HG03520 (cell line): ENCODE measurements at regions not wholly inside any gene's neighbourhood (a gene's known extent, or its start where the extent isn't known, plus 50 kb on each side); places are given as distances from the start of the nearest gene placed in this dataset.

Experiments used
- ATAC-seq: cut with Tn5 transposase; IDR thresholded peaks from one replicate; pipeline ENCODE4 v1.9.1; 2021; ENCODE audit warnings: mild to moderate bottlenecking, moderate library complexity; ENCODE audit not compliant: unreplicated experiment

DNA sequence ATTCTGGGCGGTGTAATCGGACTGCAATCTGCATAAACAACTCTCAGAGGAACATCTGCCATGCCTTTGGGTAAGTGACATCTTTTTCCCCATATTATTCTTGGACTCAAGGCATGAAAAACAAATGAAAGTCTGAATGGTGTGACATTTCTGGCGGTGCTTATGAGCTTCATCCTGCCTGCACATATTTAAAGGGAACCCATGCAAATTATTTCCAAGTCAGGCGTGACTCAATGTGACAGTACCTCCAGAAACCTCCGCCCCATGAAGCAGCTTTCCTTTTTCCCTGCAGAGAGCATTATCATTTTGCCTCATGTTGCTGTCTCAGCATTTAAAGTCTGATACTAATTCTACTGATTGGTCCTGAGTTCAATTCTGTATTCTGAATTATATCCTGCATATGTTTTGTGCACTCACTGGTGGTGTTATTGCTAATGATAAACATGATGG lies 585.4 kb downstream of the SNAPC1 start:
- ATAC-seq, result no peak

DNA sequence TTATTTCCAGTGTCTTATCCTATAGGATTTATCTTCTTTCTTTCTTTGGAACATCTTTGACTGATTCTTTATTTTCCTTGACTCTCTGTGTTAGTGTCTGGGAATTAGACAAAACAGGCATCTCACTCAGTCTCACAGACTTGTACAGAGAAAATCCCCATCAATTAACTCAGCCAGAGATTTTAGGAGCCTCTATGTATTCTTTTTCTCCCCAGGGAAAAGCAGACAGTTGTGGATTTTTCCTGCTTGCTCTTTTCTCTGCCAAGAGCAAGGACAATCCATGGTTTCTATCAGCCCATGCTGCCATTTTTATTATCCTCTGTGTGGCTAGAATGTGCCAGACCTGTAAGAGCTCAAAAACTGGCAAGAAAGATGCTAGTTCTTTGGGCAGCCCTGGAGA lies 595.1 kb downstream of the SNAPC1 start:
- ATAC-seq, result no peak

DNA sequence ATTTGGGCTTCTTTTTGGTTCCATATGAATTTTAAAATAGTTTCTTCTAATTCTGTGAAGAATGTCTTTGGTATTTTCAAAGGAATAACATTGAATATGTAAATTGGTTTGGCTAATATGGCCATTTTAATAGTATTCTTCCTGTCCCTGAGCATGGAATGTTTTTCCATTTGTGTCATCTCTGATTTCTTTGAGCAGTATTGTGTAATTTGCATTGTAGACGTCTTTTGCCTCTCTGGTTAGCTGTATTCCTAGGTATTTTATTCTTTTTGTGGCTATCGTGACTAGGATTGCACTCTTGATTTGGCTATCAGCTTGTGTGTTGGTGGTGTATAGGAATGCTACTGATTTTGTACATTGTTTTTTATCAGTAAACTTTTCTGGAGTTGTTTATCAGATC lies 601.9 kb downstream of the SNAPC1 start:
- no peak for ATAC-seq

DNA sequence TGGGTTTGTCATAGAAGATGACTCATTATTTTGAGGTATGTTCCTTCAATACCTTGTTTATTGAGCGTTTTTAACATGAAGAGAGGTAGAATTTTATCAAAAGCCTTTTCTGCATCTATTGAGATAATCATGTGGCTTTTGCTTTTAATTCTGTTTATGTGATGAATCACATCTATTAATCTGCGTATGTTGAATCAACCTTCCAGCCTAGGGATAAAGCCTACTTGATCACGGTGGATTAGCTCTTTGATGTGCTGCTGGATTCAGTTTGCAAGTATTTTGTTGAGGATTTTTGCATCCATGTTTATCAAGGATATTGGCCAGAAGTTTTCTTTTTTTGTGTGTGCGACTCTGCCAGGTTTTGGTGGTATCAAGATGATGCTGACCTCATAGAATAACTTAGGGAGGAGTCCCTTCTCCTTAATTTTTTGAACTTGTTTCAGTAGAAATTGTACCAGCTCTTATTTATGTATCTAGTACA lies 602.6 kb downstream of the SNAPC1 start:
- no peak for ATAC-seq

DNA sequence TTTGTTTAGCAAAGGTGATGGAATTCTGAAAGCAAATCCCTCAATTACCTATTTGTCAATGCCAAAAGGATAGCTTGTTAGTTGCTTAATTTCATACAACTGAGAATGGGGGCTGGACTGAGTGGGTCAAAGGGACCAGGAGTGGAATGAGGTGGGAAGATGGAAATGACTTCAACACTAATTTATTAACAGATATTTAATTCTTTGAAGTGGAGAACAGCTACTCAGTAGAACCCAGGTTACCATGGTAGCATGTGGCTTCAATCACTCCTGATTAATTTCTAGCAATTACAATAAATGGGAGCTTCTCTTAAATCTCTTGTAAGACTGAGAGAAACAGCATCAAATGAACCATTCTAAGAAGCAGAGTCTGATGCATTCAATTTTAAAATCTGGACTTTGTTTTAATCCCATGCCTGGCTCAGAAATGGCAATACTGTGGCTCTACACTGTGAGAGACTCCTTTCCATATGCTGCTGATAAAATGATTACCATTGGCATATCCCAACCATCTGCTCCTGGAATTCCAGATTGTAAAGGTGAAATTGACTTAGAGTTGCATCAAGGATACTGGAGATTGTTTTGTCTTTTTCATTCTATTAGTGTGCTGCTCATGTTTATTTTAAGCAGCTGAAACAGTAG lies 607.8 kb downstream of the SNAPC1 start:
- no peak for ATAC-seq

DNA sequence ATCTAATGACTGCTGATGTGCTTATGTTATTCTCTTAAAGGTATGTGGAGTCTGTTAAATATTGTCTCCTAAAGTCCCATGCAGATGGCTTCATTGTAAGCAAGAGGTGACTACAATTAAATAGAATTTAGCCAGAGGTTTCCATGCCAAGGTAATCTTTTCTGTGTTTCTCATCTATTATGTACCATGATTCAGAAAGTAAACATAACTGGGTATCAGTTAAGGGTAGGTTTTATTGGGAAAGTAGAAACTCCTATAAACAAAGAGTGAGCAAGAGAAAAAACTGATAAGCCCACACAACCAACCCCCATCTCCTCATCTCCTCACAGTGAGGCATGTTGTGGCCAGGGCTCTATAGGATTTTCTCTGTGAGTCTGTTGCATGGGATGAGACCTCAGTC lies 611.7 kb downstream of the SNAPC1 start:
- no peak for ATAC-seq

DNA sequence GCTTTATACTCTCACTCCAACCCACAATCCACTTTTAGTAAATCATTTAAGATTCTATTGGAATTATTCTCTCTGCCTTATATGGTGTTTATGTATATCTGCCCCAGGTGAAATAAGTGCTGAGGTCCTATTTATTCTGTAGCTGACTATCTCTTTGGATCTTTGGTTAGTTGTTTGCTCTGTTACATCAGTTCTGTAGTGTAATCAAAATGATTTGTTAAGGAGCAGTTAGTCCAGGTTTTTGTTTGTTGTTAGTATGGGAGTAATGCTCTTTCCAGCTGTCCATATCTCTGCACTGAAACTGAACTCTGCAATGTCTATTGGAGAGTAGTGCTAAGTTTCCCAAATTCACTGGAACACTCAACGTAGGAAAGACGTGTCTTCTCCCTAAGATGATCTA lies 615.8 kb downstream of the SNAPC1 start:
- ATAC-seq, result no peak

DNA sequence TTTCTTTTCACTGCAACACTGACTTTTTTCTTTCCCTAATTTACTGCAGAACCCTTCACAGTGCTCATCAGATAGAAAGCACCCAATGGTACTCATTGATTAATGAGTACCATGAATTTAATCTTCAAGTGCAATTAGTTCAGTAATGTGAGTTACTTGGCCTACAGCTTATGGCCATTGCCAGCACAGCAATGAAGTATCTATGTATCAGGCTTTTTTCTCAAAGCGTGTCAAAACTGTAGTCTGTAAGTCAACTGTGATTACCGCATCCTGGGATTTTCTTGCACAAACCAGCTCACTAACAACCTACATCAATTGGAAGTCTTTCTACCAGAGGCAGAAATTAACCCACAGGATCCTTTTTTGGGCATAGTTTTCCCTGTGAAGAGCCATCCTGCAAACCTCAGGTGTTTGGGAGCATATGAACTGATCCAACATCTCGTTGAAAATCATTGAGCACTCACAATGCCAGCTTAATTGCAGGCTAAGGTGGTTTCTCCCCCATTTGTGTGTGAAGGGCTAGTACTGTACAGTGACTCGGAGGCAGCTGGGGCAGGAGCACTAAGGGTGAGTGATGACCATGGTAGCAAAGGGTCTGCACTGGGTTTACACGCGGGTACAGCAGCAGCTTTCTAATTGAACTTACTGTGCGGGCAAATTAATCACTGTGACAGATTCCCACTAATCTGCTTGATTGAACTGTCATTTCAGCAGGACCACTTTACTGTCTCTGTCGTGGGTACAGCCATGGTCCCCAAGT lies 619.3 kb downstream of the SNAPC1 start:
- ATAC-seq, result no peak

DNA sequence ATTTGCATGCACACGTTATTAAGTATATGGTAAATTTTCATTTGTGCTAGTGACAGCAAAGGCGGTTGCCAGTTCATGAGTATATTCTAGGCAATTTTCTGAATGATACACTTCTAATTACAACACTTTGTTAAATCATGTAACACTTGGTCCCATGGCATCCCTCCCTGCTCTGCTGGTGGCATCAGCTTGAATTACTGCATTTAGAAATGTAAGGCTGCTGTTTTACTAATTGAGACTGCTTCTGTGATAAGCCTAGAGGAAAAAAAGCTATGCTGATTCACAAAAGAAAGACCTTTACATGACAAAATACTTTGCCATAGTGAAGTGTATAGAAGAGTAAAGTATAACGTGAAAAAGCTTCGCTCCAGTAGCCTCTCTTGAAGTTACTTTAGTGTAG lies 636.1 kb downstream of the KCNH5 start:
- no peak for ATAC-seq

DNA sequence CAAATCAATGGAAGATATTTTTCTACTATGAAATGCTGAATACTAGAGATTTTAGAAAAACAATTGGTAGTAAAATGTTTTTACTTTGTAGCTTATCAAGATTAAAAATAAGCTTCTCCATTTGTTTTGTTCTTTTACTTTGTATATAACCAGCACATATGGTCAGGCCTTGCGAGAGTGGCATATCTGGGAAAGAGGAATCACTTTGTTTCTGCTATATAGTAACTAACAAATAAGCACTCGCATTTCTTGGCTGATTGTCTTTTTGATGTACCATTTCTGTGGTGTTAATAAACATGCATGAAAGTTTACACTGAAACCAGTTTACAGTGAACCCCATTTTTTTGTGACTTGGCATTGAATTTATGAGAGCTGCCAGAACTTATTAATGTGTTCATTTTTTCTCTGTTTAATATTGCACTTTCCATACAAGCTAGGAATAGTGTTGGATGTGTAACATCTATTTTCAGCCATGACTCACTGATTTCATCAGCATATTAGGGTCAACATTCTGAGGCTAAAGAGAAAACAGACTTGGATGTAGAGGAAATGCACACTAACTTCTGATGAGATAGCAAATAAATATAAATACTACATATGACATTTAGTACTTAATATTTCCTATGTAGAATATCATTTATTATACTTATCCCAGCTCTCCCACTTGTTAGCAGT lies 635.5 kb downstream of the KCNH5 start:
- no peak for ATAC-seq

DNA sequence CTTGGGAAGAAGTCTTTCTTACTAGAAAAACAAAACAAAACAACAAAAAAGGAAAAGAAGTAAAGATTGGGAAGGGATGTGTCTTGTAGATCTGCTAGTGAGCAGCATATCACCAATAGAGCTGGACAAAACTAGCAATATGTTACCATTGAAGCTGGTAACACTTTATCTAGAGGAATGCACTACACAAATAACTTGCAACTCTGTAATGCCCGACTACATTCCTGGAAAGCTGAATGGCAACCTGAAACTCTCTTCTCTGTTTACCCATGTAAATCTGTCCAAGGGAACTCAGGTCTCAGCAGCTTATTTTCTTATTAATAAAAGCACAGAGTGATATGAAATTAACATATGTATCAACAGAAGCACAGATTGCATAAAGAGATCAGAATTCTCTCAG lies 624.4 kb downstream of the KCNH5 start:
- ATAC-seq, result no peak

DNA sequence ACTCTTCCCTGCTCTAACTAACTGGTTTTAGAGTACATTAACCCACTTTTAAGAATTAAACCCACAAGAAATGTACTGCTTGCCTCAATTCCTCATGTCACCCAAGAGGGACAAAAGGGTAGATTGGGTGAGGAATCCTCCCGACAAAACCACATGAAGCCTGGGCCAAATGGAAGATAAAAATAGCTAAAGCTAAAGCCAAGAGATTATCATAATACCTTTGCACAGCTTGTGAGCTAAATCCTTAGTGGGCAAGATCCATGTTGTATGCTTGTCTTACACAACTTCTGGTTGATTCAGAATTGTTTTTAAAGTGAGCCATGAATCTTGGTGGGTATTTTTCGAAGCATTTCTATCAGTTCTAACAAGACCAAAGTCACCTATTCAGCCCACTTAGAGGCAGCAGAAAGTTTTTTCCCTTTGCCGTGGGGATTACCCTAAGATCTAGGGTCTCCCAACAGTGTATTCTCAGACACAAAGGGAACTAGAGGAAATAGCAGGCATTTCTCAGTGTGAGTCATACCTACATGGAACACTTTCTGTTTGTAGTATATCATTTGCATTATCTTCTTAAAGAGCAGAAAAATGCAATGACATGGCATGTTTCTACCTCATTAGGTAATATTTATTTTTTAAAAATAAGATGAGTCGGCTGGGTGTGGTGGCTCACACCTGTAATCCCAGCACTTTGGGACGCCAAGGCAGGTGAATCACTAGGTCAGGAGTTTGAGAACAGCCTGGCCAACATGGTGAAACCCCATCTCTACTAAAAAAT lies 616.6 kb downstream of the KCNH5 start:
- ATAC-seq, result no peak

DNA sequence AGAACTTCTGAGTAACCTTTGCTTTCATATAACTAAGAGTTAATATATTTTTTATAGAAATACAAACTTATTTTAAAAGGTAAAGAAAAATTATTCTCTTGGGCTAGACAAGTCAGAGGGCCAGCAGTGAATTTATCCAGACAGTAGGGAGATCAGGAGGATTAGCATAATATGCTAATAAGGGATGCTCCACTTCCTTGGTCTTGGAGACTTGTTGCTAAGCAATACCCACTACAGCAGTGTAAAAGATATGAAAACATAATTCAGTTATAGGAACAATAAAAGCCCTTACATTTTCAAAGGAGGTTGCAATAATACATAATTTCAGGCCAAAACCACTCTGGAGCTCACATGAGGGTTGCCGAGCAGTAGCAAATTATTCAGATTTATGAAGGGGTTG lies 615.6 kb downstream of the KCNH5 start:
- ATAC-seq, result no peak

DNA sequence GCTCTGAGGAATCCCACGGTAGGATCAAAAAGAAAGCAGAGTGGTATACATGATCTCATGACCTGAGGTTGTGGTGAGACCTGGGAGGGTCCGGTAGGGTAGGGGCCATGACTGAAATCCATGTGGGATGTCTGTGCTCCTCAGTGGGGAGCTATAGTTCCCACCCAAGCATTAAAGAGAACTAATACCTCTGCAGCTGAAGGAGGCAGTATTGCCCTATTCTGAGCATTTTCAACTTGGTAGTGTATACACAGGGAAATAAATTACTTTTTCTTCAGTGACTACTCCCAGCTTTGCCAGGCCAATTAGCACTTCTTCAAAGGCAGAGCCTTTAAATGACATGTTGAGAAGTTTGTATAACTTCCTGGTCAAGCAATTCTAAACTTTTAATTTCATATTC lies 613.8 kb downstream of the KCNH5 start:
- no peak for ATAC-seq

DNA sequence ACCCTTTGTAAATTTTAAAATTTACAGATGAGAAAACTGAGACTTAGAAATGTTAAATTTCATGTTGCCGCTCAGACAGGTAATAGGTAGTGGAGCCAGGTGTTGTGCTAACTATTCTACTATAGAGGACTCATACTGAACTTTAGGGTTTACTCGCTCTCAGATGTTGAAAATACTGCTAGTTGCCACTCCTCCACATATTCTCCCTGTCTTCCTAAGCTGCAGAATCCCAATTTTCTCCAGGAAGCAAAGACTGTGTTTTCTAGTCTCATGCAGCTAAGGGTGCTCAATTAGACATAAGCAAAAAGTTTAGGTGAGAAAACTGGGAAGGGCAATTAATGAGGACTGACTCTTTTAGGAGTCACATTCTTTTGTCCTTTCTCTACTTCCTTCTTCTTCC lies 612.3 kb downstream of the KCNH5 start:
- ATAC-seq, result no peak

DNA sequence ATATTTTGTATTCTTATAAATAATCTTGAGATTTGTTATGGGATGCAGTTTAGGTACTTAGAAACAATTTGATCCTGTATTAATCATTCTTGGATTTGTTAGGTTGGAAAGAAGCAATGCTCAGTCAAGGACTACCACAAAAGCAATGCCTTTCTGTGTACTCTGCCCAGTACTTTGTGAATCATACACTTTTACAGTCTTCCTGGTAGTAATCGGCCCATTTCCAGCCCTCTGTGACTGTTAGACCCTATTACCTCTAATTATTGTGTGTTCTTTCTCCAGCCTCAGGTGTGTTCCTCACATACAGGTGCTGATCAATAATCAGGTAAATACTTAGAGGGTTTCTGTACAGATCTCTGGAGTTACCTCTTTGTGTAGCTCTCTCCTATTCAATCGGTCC lies 609.0 kb downstream of the KCNH5 start:
- no peak for ATAC-seq

DNA sequence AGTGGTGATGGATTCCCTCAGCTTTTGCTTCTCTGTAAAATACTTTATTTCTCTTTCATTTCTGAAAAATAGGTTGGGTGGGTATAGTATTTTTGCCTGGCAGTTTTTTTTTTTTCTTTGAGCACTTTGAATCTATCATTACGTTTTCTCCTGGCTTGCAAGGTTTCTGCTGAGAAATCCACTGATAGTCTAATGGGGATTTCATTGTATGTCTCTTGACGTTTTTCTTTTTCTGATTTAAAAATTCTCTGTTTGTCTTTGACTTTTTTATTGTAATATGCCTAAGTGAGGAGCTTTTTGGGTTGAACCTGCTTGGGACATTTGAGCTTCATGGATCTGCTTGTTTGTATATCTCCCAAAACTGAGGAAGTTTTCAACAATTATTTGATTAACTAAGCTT lies 606.0 kb downstream of the KCNH5 start:
- no peak for ATAC-seq

DNA sequence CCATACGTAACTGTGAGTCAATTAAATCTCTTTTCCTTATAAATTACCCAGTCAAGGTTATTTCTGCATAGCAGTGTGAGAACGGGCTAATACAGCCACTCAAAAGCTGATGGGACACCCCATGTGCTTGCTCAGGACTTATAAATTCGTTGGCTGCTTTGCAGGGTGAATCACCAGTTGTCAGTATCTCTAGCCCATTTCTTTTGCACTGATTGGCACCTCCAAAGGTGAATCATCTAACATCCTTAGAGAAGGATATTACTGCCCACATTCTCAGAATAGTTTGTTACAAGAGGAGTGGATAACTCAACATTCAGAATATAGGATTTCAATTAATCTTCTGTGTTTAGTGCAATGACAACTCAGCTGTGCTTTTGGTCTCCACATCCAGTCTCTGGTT lies 601.5 kb downstream of the KCNH5 start:
- no peak for ATAC-seq

DNA sequence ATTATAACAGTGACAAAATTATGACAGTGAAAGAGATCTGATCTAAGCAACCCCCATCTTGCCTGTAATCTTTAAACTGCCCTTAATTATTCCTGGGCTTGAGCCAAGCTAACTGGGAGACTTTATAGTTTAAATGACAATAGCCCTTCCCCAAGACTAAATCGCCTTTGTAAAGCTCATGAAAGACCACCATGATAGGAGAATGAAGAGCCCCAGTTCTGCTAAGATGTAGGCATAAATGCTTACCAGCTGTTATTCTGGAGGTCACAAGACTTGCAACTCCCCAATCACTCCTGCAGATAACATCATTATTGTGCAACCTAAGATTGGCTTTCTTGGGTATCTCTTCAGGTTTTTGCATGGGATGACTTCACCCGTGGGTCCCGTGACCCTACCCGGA lies 599.7 kb downstream of the KCNH5 start:
- no peak for ATAC-seq

DNA sequence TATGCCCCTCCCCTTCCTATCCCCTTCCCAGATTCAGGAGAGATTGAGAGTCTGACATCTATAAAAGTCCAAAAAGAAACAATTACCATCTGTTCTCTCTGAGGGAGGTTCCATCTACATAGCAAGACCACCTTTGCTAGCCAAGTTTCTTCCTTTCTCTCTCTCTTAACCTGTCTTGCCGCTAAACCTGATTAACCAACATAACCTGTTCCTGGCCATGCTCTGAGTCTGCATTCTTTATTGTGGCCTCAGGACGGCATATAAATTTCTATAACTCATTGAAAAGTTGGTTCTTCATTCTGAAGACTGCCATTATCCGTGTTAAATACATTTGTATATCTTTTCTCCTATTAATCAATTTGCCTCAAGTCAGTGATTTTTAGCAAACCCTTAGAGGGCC lies 594.0 kb downstream of the KCNH5 start:
- no peak for ATAC-seq

DNA sequence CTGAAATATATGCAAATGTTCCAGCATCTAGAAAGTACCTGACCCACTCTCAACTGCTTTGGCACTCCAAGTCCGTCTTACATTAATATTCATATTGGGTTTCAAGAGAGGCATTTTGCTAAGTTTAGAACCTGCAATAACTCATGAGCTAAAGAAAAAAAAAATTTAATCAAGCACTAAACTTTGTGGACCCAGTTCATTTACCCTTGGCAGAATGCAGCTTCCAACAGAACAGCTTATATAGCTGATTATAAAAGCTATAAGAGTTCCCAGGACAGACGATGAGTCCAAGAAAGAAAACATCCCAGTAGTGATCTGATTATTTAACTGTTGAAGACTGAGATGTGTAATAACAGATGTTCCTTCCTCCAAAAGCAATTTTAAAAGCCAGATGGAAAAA lies 592.0 kb downstream of the KCNH5 start:
- ATAC-seq, result no peak
